GM23338 (cell line): ENCODE measurements at regions not wholly inside any gene's neighbourhood (a gene's known extent, or its start where the extent isn't known, plus 50 kb on each side); places are given as distances from the start of the nearest gene placed in this dataset.

ENCODE experiments used
- CTCF ChIP-seq, 2 experiments: fragments of 200-600 bp in 1 of 2; sonication (generic) in 1 of 2; conservative IDR thresholded peaks; 2 replicates each; pipeline versions ENCODE4 v1.5.1 to v1.6.1; 2016 to 2017; ENCODE audit warnings: antibody characterized with exemption in 2 of 2, low read depth in 2 of 2, mild to moderate bottlenecking in 2 of 2, moderate library complexity in 1 of 2
- EZH2 ChIP-seq: fragments of 200-600 bp; sonication (generic); IDR thresholded peaks from one replicate; pipeline ENCODE4 v1.8.0; 2017; ENCODE audit warnings: antibody characterized with exemption, mild to moderate bottlenecking, low read depth; ENCODE audit not compliant: unreplicated experiment
- EZH2phosphoT487 ChIP-seq: fragments of 200-600 bp; sonication (generic); IDR thresholded peaks from one replicate; pipeline ENCODE4 v1.8.1; 2018; ENCODE audit warnings: antibody characterized with exemption; ENCODE audit not compliant: unreplicated experiment
- POLR2AphosphoS5 ChIP-seq: IDR thresholded peaks from 2 replicates; pipeline ENCODE4 v1.6.1; 2016; ENCODE audit warnings: antibody characterized with exemption, low read depth
- REST ChIP-seq: IDR thresholded peaks from one replicate; pipeline ENCODE4 v1.6.1; 2018; ENCODE audit warnings: antibody characterized with exemption; ENCODE audit not compliant: unreplicated experiment

GRCh38 chr12:64983771-64984278, 137.3 kb downstream of the WIF1 start:
- TF ChIP-seq CTCF (conservative IDR thresholded peaks at IDR 0.05; ENCODE audit: low read depth in 2 of 2) (no peak), REST (no peak), EZH2 (no peak), EZH2phosphoT487 (no peak), POLR2AphosphoS5 (no peak)
